ENCODE measurements at regions not wholly inside any gene's neighbourhood (a gene's known extent, or its start where the extent isn't known, plus 50 kb on each side); places are given as distances from the start of the nearest gene placed in this dataset.
"Not testable (repeated sequence)": the region's sequence is repeated elsewhere in the genome, so short reads cannot be mapped to it uniquely, and the experiment has no call there.

DNA sequence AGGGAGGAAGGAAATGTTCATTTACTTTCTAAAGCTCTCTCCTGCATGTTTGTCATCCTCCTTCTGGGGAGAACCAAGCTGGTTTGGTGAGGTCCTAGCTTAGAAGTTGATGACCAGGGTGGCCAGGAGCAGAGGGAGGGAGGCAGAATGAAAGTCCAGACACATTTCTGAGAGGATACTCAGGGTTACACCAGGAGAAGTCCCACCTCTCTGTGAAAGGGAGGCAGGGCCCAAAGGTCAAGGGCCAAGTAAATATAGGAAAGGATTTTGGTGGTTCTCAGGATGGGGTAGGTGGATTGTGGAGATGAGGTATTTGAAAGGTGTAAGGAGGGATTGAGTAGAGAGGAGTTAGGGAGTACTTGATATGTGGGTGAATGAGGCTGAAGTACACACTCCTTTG, 58.0 kb upstream of the FBXO11 start:
- no peak for DNase-seq
- Mint-ChIP-seq H3K27me3 (peaks cover 37% of the 10 kb centered on the region), H3K27ac (no peak overlapping the region), H3K9me3 (no peaks in the 10 kb centered on the region), H3K4me1 (no peaks in the 10 kb centered on the region), H3K4me3 (no peak overlapping the region), H3K36me3 (ENCODE audit: low read depth) (no peaks in the 10 kb centered on the region)
- ChIA-PET CTCF (no interaction called here), POLR2A (no interaction called here)

DNA sequence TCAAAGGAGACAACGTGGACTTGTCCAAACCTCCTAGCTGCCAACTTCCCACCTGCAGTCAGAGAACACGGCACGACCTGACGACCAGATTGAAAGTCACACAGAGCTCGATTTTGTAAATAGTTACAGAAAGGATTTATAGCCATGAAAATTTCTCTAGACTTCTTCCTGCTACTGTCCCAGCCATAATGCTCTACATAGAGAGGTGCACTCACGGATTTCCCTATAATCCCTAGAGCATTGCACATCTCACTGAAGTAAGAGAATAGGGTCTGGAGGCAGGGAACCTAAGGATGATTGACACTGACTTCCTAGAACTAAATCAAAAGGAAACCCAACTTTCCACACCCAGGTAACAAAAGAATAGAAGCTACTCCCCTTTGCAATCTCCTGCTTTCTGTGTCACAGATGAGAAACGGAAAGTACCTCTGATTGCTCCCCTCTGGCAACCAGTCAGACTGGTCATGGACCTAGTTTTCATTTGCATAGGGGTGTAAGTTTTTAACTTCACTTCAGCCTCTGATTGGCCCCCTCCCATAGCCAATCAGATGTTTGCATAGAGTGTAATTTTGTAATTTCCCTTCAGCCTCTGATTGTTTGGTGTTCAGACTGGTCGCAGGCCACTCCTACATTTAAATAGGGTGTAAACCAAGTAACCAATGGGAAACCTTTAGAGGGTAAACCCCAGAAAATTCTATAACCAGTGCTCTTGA, 58.6 kb upstream of the FBXO11 start:
- no peaks in the 10 kb centered on the region for H3K36me3 Mint-ChIP-seq (ENCODE audit: low read depth)
- ChIA-PET POLR2A (no interaction called here), CTCF (no interaction called here)
- H3K4me1 Mint-ChIP-seq: no peaks in the 10 kb centered on the region
- H3K4me3 Mint-ChIP-seq: no peak overlapping the region
- no peak overlapping the region for H3K27ac Mint-ChIP-seq
- DNase-seq: no peak
- no peaks in the 10 kb centered on the region for H3K9me3 Mint-ChIP-seq
- peaks cover 32% of the 10 kb centered on the region for H3K27me3 Mint-ChIP-seq

DNA sequence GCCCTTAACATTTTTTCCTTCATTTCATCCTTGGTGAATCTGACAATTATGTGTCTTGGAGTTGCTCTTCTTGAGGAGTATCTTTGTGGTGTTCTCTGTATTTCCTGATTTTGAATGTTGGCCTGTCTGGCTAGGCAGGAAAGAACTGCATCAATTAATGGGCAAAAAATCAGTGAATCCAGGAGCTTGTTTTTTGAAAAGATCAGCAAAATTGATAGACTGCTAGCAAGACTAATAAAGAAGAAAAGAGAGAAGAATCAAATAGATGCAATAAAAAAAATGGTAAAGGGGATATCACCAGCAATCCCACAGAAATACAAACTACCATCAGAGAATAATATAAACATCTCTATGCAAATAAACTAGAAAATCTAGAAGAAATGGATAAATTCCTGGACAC, 70.4 kb upstream of the FBXO11 start:
- H3K4me1 Mint-ChIP-seq; H3K4me3 Mint-ChIP-seq; H3K27ac Mint-ChIP-seq; CTCF ChIA-PET; H3K9me3 Mint-ChIP-seq; DNase-seq; POLR2A ChIA-PET; H3K36me3 Mint-ChIP-seq (ENCODE audit: low read depth): not testable (repeated sequence)
- peaks cover 12% of the 10 kb centered on the region for H3K27me3 Mint-ChIP-seq

DNA sequence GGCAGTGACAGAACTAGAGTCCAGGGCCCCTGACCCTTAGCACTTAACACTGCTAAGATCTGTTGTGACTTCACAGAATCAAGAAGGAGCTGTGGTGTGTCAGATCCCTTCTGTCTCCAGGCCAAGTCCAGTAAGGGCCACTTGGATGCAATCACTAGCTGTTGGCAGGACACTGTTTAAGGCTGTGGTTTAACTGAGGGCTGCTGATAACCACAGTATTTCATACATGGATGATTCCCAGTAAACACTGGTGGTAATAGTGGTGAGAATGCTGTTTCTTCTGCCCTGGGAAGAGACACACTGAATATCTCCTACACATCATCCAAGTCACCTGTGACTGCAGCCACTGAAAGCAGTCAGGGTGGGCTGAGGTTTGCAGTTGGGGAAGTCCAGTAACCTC, 77.7 kb upstream of the FBXO11 start:
- no peak for DNase-seq
- H3K36me3 Mint-ChIP-seq (ENCODE audit: low read depth): no peaks in the 10 kb centered on the region
- ChIA-PET CTCF (no interaction called here), POLR2A (no interaction called here)
- no peaks in the 10 kb centered on the region for H3K9me3 Mint-ChIP-seq
- no peaks in the 10 kb centered on the region for H3K4me1 Mint-ChIP-seq
- no peak overlapping the region for H3K27ac Mint-ChIP-seq
- no peak overlapping the region for H3K4me3 Mint-ChIP-seq
- peaks cover 3% of the 10 kb centered on the region for H3K27me3 Mint-ChIP-seq

DNA sequence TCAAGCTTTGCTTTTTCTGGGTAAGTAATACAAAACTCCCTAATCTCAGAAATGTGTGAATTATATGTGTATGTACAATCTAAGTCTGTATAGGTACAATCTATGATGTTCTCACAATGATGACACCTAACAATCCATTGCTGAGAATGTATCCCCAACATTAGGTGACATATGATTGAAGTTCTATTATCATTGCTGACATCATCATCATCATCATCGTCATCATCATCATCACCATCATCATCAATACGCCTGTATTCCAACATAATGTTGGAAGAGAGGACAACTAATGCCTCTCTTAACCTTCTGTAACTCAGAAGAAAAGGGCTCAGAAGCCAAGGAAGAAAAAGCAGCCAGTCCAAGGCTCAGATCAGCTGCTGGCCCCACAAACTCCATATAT, 84.2 kb upstream of the FBXO11 start:
- H3K9me3 Mint-ChIP-seq: no peaks in the 10 kb centered on the region
- ChIA-PET POLR2A (no interaction called here), CTCF (no interaction called here)
- no peak overlapping the region for H3K27ac Mint-ChIP-seq
- H3K27me3 Mint-ChIP-seq: peaks cover 5% of the 10 kb centered on the region
- H3K36me3 Mint-ChIP-seq (ENCODE audit: low read depth): no peaks in the 10 kb centered on the region
- H3K4me3 Mint-ChIP-seq: no peak overlapping the region
- no peak for DNase-seq
- H3K4me1 Mint-ChIP-seq: no peaks in the 10 kb centered on the region

DNA sequence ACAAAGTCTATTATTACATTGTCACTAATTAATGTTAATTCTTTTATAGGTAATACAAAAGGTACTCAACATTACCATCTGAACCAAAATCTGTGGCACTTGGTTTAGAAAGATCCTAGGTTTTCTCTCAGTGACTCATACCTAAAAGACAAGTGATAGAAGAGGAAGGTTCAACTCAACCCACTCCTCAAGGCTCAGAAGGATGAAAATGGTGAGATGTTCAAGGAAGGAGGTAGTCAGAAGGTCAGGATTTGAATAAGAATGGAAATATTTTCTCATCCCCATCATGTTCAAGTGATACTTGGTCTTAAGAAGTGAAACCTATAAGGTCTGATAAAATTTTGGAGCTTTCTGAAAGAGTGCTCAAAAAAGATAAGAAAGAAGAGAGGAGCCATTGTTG, 86.4 kb upstream of the FBXO11 start:
- Mint-ChIP-seq H3K9me3 (no peaks in the 10 kb centered on the region), H3K27me3 (peaks cover 5% of the 10 kb centered on the region), H3K4me3 (no peak overlapping the region), H3K36me3 (ENCODE audit: low read depth) (no peaks in the 10 kb centered on the region), H3K4me1 (no peaks in the 10 kb centered on the region), H3K27ac (no peak overlapping the region)
- CTCF ChIA-PET: no interaction called here
- DNase-seq: no peak
- POLR2A ChIA-PET: no interaction called here

DNA sequence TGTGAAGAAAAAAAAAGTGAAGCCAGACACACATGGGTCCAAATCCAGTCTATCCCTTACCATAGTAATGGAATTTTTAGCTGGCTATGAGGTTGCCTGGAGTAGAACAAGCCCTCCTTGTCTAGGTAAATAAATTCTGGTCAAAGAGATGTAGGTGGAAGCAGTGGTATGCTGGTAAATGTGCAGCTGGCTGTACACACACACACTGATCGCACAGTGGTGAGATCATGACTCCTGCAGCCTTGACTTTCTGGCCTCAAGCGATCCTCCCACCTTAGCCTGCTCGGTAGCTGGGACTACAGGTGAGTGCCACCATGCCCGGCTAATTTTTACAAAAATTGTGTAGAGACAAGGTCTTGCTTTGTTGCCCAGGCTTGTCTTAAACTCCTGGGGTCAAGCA, 90.5 kb upstream of the FBXO11 start:
- ChIA-PET CTCF (no interaction called here), POLR2A (no interaction called here)
- H3K9me3 Mint-ChIP-seq: no peaks in the 10 kb centered on the region
- H3K27me3 Mint-ChIP-seq: peaks cover 4% of the 10 kb centered on the region
- DNase-seq: no peak
- H3K4me1 Mint-ChIP-seq: no peaks in the 10 kb centered on the region
- H3K36me3 Mint-ChIP-seq (ENCODE audit: low read depth): no peaks in the 10 kb centered on the region
- H3K4me3 Mint-ChIP-seq: no peak overlapping the region
- no peak overlapping the region for H3K27ac Mint-ChIP-seq

DNA sequence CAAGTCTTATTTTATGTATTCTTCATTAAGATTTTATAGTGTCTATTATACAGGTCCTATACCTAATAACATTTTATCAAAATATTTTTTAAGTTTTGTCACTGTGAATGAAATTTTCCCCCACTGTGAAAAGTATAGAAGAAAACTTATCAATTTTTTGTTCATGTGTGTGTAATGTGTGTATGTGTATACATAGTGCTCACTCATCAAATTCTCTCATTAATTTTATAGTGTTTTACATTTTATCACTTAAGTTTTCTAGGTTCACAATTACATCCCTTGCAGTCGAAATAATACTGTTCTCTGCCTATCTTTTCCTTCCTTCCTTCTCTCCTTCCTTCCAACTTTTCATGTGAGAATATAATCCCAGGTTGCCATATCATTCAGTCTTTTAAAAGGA, 93.2 kb upstream of the FBXO11 start:
- Mint-ChIP-seq H3K27ac (no peak overlapping the region), H3K4me1 (no peaks in the 10 kb centered on the region), H3K36me3 (ENCODE audit: low read depth) (no peaks in the 10 kb centered on the region), H3K4me3 (no peak overlapping the region), H3K9me3 (no peaks in the 10 kb centered on the region), H3K27me3 (peaks cover 4% of the 10 kb centered on the region)
- ChIA-PET CTCF (no interaction called here), POLR2A (no interaction called here)
- DNase-seq: no peak

DNA sequence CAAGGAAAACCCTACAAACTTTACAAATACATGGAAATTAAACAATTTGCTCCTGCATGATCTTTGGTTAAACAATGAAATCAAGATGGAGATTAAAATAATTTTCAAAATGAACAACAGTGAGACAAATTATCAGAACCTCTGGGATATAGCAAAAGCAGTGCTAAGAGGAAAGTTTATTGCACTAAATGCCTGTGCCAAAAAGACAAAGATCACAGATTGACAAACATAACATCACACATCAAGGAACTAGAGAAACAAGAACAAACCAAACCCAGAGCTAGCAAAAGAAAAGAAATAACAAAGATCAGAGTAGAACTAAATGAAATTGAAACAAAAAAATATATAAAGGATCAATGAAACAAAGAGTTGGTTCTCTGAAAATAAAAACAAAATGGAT, 95.2 kb upstream of the FBXO11 start:
- DNase-seq: no peak
- H3K27me3 Mint-ChIP-seq: peaks cover 4% of the 10 kb centered on the region
- CTCF ChIA-PET: no interaction called here
- POLR2A ChIA-PET: no interaction called here
- H3K4me3 Mint-ChIP-seq: no peak overlapping the region
- no peaks in the 10 kb centered on the region for H3K36me3 Mint-ChIP-seq (ENCODE audit: low read depth)
- H3K9me3 Mint-ChIP-seq: no peaks in the 10 kb centered on the region
- no peaks in the 10 kb centered on the region for H3K4me1 Mint-ChIP-seq
- no peak overlapping the region for H3K27ac Mint-ChIP-seq

DNA sequence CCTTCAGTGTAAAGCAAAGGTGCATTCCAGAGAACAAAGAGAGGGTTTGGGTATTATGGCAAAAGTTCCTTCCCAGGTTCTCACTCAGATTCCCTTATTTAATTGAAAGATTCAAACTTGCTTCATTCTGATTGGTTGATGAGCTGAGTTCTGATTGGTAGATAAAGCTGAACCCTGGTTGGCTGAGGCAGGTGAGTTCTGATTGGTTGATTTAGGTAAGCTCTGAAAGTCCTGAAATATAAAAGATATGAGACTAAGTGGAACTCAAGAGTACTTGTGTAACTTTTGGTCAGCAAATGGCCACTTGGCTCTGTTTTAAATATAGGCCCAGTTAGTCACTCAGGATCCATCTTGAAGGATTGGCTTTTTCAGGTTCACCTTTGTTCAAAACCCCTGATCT, 99.8 kb upstream of the FBXO11 start:
- Mint-ChIP-seq H3K27ac (no peak overlapping the region), H3K36me3 (ENCODE audit: low read depth) (no peaks in the 10 kb centered on the region), H3K4me3 (no peak overlapping the region), H3K4me1 (no peaks in the 10 kb centered on the region), H3K9me3 (no peaks in the 10 kb centered on the region), H3K27me3 (peaks cover 7% of the 10 kb centered on the region)
- CTCF ChIA-PET: no interaction called here
- POLR2A ChIA-PET: no interaction called here
- DNase-seq: no peak

DNA sequence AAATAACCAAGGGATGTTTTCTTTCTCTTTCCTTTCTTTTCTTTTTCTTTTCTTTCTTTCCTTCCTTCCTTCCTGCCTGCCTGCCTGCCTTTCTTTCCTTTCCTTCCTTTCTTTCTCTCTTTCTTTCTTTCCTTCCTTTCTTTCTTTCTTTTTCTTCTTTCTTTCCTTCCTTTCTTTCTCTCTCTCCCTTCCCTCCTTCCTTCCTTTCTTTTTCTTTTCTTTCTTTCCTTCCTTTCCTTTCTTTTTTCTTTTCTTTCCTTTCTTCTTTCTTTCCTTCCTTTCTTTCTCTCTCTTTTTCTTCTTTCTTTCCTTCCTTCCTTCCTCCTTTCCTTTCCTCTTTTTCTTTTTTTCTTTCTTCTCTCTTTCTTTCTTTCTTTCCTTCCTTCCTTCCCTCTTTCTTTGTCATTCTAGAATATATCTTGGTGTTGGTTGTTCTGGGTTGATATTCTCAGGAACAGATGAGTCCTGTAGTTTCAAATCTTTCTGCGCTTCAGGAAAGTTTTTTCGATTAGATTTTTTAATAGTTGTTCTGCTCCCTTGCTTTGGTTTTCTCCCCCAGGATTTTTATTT, 101.5 kb upstream of the FBXO11 start:
- CTCF ChIA-PET: no interaction called here
- peaks cover 7% of the 10 kb centered on the region for H3K27me3 Mint-ChIP-seq
- H3K36me3 Mint-ChIP-seq (ENCODE audit: low read depth): no peaks in the 10 kb centered on the region
- no peaks in the 10 kb centered on the region for H3K4me1 Mint-ChIP-seq
- DNase-seq: no peak
- no peak overlapping the region for H3K4me3 Mint-ChIP-seq
- no peaks in the 10 kb centered on the region for H3K9me3 Mint-ChIP-seq
- POLR2A ChIA-PET: no interaction called here
- H3K27ac Mint-ChIP-seq: no peak overlapping the region

DNA sequence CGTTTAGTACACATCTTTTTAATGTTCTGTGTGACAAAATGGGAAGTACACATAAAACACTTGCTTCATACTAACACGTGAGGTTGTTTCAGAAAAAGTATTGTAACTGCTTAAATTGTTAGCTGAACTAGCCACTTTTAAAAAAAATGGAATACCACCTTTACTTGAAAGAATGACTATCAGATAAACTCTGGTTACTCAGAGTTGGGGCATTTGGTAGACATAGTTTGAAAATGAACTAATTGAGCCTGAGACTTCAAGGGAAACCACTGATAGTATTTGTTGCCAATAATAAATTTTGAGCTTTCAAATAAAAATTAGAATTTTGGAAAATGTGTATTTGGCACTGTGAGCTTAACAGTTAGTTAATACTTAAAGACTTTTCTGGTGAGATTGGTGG, 103.0 kb upstream of the FBXO11 start:
- H3K4me3 Mint-ChIP-seq: no peak overlapping the region
- H3K36me3 Mint-ChIP-seq (ENCODE audit: low read depth): no peaks in the 10 kb centered on the region
- H3K4me1 Mint-ChIP-seq: no peaks in the 10 kb centered on the region
- H3K27ac Mint-ChIP-seq: no peak overlapping the region
- no peak for DNase-seq
- CTCF ChIA-PET: no interaction called here
- POLR2A ChIA-PET: no interaction called here
- no peaks in the 10 kb centered on the region for H3K9me3 Mint-ChIP-seq
- H3K27me3 Mint-ChIP-seq: peaks cover 7% of the 10 kb centered on the region

DNA sequence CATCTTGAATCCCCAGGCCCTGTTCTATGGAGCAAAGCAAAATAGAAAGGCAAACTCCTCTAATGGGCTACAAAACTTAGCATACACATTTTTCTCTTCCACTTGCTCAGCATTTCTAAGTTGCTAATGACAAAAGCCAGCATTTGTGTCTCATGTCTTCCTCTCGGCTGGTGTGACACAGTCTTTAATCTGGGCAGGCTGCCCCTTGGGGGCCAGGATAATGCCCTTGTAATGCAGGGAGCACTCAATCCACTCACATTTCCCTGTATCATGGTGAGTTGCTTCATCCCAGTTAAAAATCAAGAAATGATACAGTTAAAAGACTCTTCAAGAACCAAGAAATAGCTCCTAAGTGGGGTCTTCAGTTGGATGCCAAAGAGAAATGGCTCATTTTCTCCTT, 109.1 kb upstream of the FBXO11 start:
- POLR2A ChIA-PET: no interaction called here
- CTCF ChIA-PET: no interaction called here

DNA sequence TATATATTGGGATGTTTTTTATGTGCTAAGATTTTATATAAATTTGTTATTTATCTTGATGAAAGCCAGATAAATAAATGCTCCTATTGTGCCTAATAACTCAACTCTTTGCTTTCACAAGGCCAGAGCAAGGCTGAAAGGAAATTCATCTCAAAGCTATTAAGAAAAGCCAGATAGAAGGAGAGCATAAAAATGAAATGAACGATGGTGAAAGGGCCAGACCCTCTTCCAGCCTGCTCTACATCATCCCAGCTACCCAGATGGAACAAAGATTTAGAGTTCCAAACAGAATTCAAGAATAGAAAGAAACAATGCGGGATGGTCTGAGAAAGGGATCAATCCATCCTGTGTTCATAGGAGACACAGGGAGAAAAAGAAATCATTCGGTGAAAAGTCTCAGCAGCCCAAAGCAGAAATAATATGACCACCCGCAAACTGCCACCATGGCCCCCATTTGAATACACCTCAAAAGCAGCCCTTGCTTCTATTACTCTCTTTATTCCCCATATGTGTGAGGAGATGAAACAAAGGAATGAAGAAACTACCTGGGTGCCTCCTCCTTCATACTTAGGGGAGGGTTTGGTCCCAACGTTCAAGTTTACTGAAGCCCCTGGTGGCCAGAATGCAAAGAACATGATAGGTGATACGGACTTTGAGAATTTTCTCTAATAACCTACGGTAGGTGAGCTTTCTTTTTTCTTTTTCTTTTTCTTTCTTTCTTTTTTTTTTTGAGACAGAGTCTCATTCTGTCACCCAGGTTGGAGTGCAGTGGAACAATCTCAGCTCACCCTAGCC, 110.1 kb upstream of the FBXO11 start:
- Mint-ChIP-seq H3K9me3 (peaks cover 3% of the 10 kb centered on the region), H3K36me3 (ENCODE audit: low read depth) (no peaks in the 10 kb centered on the region), H3K4me3 (no peak overlapping the region), H3K4me1 (no peaks in the 10 kb centered on the region), H3K27ac (no peak overlapping the region), H3K27me3 (peaks cover 8% of the 10 kb centered on the region)
- DNase-seq: no peak
- POLR2A ChIA-PET: no interaction called here
- CTCF ChIA-PET: no interaction called here

More for the DNA sequence above, 109.1 kb upstream of the FBXO11 start:
- no peaks in the 10 kb centered on the region for H3K36me3 Mint-ChIP-seq (ENCODE audit: low read depth)
- no peak overlapping the region for H3K4me3 Mint-ChIP-seq
- H3K27ac Mint-ChIP-seq: no peak overlapping the region
- peaks cover 5% of the 10 kb centered on the region for H3K27me3 Mint-ChIP-seq
- H3K9me3 Mint-ChIP-seq: peaks cover 3% of the 10 kb centered on the region
- no peaks in the 10 kb centered on the region for H3K4me1 Mint-ChIP-seq
- DNase-seq: no peak
